DND-41 (cell line): ENCODE measurements at regions not wholly inside any gene's neighbourhood (a gene's known extent, or its start where the extent isn't known, plus 50 kb on each side); places are given as distances from the start of the nearest gene placed in this dataset.

Experiments used
- ATAC-seq: fragments of 200-7000 bp; cut with Tn5 transposase; 3 replicates; pipeline ENCODE4 v1.9.1; 2021; ENCODE audit warnings: low read depth; ENCODE audit not compliant: insufficient read depth
- DNase-seq: peaks from one replicate; pipeline ENCODE4 v3.0.0-alpha.2; 2020
- H2AFZ ChIP-seq: 2 replicates; pipeline ENCODE4 v1.6.0; 2012; ENCODE audit warnings: low read depth, low read length
- H3K27ac ChIP-seq: 2 replicates; pipeline ENCODE4 v1.5.1; 2012; ENCODE audit warnings: low read length, inconsistent platforms
- H3K27me3 ChIP-seq: fragments of 200-600 bp; sonication (generic); 2 replicates; pipeline ENCODE4 v1.6.0; 2012; ENCODE audit warnings: low read length, mild to moderate bottlenecking, inconsistent platforms; ENCODE audit not compliant: insufficient read depth, poor library complexity
- H3K36me3 ChIP-seq: 2 replicates; pipeline ENCODE4 v1.5.1; 2012; ENCODE audit warnings: low read length, inconsistent platforms; ENCODE audit not compliant: insufficient read depth
- H3K4me1 ChIP-seq: 2 replicates; pipeline ENCODE4 v1.5.1; 2012; ENCODE audit warnings: mild to moderate bottlenecking, low read length; ENCODE audit not compliant: insufficient read depth
- H3K4me2 ChIP-seq: 2 replicates; pipeline ENCODE4 v1.6.0; 2012; ENCODE audit warnings: mild to moderate bottlenecking, moderate library complexity, low read length, inconsistent platforms; ENCODE audit not compliant: insufficient read depth
- H3K4me3 ChIP-seq, 2 experiments: fragments of 200-600 bp in 1 of 2; shearing (Covaris generic) in 1 of 2; 2 replicates each; pipeline ENCODE4 v1.5.1; 2012 to 2016; ENCODE audit warnings: inconsistent platforms in 2 of 2, low read length in 2 of 2, mild to moderate bottlenecking in 2 of 2, low read depth in 1 of 2, moderate library complexity in 1 of 2
- H3K79me2 ChIP-seq: 2 replicates; pipeline ENCODE4 v1.6.0; 2012; ENCODE audit warnings: low read length, inconsistent platforms; ENCODE audit not compliant: insufficient read depth
- H3K9ac ChIP-seq: 2 replicates; pipeline ENCODE4 v1.6.0; 2012; ENCODE audit warnings: low read depth, mild to moderate bottlenecking, inconsistent platforms, low read length, moderate library complexity
- H3K9me3 ChIP-seq: 2 replicates; pipeline ENCODE4 v1.5.1; 2012; ENCODE audit warnings: low read length, moderate library complexity, mild to moderate bottlenecking, inconsistent platforms; ENCODE audit not compliant: insufficient read depth, severe bottlenecking
- H4K20me1 ChIP-seq: 2 replicates; pipeline ENCODE4 v1.6.0; 2012; ENCODE audit warnings: low read length; ENCODE audit not compliant: insufficient read depth
- EZH2 ChIP-seq: IDR thresholded peaks from 3 replicates; pipeline ENCODE4 v1.6.1; 2012; ENCODE audit warnings: borderline replicate concordance, low read depth, mild to moderate bottlenecking, moderate library complexity, low read length, inconsistent platforms; ENCODE audit not compliant: severe bottlenecking
- TF ChIP-seq, protein P1 (sequence below): IDR thresholded peaks from 2 replicates; pipeline ENCODE4 v1.5.1; 2012; ENCODE audit warnings: borderline replicate concordance, low read length, moderate library complexity, mild to moderate bottlenecking; ENCODE audit not compliant: poor library complexity, severe bottlenecking; ENCODE audit errors: extremely low read depth

DNA sequence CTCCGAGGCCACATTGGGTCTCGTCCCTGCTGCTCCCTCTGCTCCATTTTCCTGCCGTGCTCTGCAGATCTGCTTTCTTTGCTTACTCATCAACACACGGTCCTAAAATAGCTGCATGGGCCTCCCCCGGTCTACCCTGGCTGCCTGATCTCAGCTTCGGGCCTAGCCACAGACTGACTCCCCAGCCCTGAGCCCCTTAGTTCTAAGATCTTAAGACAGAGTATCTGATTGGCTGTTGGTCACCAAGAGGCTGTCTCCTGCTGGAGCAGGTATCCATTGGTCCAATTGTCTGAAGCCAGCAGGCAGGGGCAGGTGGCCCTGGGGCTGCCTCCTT, 53.7 kb upstream of the NECTIN1 start:
- Histone ChIP-seq H3K4me1 (no peaks in the 10 kb centered on the region), H3K36me3 (no peaks in the 10 kb centered on the region), H4K20me1 (peaks cover 7% of the 10 kb centered on the region), H2AFZ (no peak overlapping the region), H3K27me3 (peaks cover 5% of the 10 kb centered on the region), H3K27ac (no peak overlapping the region), H3K4me2 (no peak overlapping the region), H3K9ac (no peak overlapping the region), H3K4me3 (no peak overlapping the region), H3K79me2 (no peaks in the 10 kb centered on the region), H3K9me3 (no peaks in the 10 kb centered on the region)
- TF ChIP-seq EZH2 = no peak
- TF ChIP-seq, protein P1, sequence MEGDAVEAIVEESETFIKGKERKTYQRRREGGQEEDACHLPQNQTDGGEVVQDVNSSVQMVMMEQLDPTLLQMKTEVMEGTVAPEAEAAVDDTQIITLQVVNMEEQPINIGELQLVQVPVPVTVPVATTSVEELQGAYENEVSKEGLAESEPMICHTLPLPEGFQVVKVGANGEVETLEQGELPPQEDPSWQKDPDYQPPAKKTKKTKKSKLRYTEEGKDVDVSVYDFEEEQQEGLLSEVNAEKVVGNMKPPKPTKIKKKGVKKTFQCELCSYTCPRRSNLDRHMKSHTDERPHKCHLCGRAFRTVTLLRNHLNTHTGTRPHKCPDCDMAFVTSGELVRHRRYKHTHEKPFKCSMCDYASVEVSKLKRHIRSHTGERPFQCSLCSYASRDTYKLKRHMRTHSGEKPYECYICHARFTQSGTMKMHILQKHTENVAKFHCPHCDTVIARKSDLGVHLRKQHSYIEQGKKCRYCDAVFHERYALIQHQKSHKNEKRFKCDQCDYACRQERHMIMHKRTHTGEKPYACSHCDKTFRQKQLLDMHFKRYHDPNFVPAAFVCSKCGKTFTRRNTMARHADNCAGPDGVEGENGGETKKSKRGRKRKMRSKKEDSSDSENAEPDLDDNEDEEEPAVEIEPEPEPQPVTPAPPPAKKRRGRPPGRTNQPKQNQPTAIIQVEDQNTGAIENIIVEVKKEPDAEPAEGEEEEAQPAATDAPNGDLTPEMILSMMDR = no peak
- DNase-seq (no peak), ATAC-seq (no peak)

DNA sequence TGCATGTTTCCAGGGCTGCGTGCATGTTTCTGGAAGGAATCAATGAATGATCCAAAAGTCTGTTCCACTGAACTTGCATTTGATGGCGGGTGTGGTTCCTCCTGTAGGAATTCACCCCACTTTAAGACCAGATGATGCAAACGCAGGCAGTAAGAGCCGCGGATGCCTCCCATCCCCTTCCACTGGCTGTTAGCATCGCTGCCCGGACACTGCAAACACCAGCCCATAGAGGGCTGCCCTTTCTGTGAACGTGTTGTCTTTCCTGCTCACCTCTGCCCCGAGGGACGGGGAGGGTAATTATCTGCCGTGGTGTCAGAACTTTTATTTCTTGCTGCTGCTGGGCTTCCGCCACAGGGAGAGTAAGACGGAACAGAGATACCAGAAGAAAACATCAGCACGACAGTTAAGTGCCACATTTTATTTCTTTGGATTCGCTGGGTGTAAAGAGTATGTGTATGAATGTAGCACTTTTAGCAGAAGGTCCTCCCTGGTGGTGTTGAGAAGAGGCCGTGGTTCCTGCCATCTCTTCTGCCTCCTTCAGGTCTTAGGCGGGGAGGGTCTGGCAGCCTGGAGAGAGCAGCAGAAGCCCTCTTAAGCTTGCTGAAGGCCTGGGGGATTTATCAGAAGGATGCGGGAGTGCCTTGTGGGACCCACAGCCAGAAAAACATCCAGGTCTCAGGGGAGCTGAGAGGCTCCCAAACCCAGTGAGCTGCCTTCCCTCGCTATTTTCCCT, 53.2 kb upstream of the NECTIN1 start:
- no peak overlapping the region for H3K4me2 ChIP-seq

DNA sequence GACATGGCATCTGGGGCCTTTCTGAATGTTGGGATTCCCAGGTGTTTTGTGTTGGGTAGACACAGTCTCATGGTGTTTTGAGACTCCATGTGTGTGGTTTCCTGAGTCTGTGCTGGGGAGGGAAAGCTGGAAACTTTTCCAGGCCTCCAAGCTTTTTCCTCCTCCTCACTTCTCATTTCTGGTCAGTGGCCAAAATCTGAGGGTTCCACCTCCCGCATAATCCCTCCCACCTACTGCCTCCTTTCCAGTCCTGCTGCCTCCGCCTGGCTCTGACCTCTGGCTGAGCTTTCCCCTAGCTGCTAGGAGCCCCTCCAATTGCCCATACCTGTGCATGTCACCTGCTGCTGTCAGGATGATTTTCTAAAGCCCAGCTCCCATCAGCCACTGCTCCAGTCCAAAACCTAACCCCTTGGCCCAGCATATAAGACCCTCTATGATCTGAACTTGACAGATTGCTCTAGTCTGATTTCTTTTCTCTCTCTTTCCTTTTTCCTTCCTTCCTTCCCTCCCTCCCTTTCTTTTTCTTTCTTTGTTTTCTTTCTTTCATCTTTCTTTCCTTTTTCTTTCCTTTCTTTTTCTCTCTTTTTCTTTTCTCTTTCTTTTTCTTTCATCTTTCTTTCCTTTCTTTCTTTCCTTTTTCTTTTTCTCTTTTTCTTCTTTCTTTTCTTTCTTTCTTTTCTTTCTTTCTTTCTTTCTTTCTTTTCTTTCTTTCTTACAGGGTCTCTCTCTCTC, 51.4 kb upstream of the NECTIN1 start:
- TF ChIP-seq, protein P1 = no peak
- Histone ChIP-seq H3K4me1 (no peaks in the 10 kb centered on the region), H3K79me2 (no peaks in the 10 kb centered on the region), H3K4me2 (no peak overlapping the region), H3K27ac (no peak overlapping the region), H3K9me3 (no peaks in the 10 kb centered on the region), H3K9ac (no peak overlapping the region), H3K36me3 (no peaks in the 10 kb centered on the region), H3K4me3 (no peak overlapping the region), H2AFZ (no peak overlapping the region), H4K20me1 (peaks cover 7% of the 10 kb centered on the region; the same call in 1 of the 2 replicates), H3K27me3 (peaks cover 6% of the 10 kb centered on the region)
- ATAC-seq (no peak), DNase-seq (no peak)

More for the DNA sequence above, 53.2 kb upstream of the NECTIN1 start:
- H3K27me3 ChIP-seq = peaks cover 10% of the 10 kb centered on the region
- ATAC-seq (no peak), DNase-seq (no peak)
- H4K20me1 ChIP-seq = peaks cover 7% of the 10 kb centered on the region
- H3K9ac ChIP-seq = no peak overlapping the region
- no peak overlapping the region for H3K27ac ChIP-seq
- no peak overlapping the region for H2AFZ ChIP-seq
- no peaks in the 10 kb centered on the region for H3K79me2 ChIP-seq
- no peak overlapping the region for H3K4me3 ChIP-seq
- TF ChIP-seq, protein P1 = no peak
- no peak for TF ChIP-seq EZH2
- H3K36me3 ChIP-seq = no peaks in the 10 kb centered on the region
- no peaks in the 10 kb centered on the region for H3K4me1 ChIP-seq
- no peaks in the 10 kb centered on the region for H3K9me3 ChIP-seq
